ENCODE measurements at regions not wholly inside any gene's neighbourhood (a gene's known extent, or its start where the extent isn't known, plus 50 kb on each side); places are given as distances from the start of the nearest gene placed in this dataset.

- no peak overlapping the region for H3K4me3 ChIP-seq (replicated peaks in 1 of 2; ENCODE audit: low read depth in 2 of 2, low read length in 2 of 2)
- TF ChIP-seq, protein P1, sequence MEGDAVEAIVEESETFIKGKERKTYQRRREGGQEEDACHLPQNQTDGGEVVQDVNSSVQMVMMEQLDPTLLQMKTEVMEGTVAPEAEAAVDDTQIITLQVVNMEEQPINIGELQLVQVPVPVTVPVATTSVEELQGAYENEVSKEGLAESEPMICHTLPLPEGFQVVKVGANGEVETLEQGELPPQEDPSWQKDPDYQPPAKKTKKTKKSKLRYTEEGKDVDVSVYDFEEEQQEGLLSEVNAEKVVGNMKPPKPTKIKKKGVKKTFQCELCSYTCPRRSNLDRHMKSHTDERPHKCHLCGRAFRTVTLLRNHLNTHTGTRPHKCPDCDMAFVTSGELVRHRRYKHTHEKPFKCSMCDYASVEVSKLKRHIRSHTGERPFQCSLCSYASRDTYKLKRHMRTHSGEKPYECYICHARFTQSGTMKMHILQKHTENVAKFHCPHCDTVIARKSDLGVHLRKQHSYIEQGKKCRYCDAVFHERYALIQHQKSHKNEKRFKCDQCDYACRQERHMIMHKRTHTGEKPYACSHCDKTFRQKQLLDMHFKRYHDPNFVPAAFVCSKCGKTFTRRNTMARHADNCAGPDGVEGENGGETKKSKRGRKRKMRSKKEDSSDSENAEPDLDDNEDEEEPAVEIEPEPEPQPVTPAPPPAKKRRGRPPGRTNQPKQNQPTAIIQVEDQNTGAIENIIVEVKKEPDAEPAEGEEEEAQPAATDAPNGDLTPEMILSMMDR (IDR thresholded peaks at IDR 0.05; ENCODE audit: low read depth, low read length) = no peak
- DNase-seq (ENCODE audit: low read depth in 2 of 2) = no peak
These were observed 274.1 kb upstream of the SASH1 start for GRCh38 chr6:148068437-148069061.

GRCh38 chr6:148069256-148069655 lies 273.4 kb upstream of the SASH1 start:
- TF ChIP-seq, protein P1 (IDR thresholded peaks at IDR 0.05; ENCODE audit: low read depth, low read length) = no peak
- H3K4me3 ChIP-seq (replicated peaks in 1 of 2; ENCODE audit: low read depth in 2 of 2, low read length in 2 of 2) = no peak overlapping the region
- no peak for DNase-seq (ENCODE audit: low read depth in 2 of 2)

DNA sequence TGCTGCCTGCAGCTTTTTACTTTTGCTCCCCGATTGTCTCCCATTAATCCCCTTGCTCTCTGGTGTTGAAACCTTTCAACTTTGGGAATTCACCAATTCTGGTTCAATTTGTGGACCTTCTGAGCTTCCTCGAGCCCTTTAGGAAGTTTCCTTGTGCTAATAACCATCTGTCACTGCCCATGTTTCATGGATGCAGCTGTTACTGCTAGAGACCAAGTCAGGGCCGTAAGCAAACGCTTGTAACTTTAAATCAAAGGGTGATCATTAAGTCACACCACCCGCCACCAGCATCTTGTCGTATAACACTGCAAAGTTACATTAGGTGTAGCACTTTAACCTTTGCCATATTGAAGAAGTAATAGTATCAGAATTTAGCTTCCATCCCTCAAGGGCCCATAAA lies 268.3 kb upstream of the SASH1 start:
- DNase-seq (ENCODE audit: low read depth in 2 of 2) = no peak
- TF ChIP-seq, protein P1 (IDR thresholded peaks at IDR 0.05; ENCODE audit: low read depth, low read length) = no peak
- no peak overlapping the region for H3K4me3 ChIP-seq (replicated peaks in 1 of 2; ENCODE audit: low read depth in 2 of 2, low read length in 2 of 2)

GRCh38 chr6:148074738-148075137 lies 267.9 kb upstream of the SASH1 start:
- TF ChIP-seq, protein P1 (IDR thresholded peaks at IDR 0.05; ENCODE audit: low read depth, low read length) = no peak
- H3K4me3 ChIP-seq (replicated peaks in 1 of 2; ENCODE audit: low read depth in 2 of 2, low read length in 2 of 2) = no peak overlapping the region
- no peak for DNase-seq (ENCODE audit: low read depth in 2 of 2)

DNA sequence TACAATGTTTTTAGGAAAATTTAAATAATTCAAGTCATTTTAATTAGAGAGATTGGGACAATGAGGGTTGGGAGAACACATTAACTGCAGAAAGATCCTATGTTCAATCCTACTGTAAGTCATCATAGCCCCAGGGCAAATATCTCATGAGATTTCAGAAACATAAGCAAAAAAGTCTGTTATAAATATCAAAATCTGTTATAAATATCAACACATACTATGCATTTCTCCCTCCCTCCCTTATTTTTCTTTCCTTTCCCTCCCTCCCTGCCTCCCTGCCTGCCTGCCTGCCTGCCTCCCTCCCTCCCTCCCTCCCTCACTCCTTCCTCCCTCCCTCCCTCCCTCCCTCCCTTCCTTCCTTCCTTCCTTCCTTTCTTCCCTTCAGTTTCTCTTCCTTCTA lies 267.3 kb upstream of the SASH1 start:
- TF ChIP-seq, protein P1 (IDR thresholded peaks at IDR 0.05; ENCODE audit: low read depth, low read length) = no peak
- no peak overlapping the region for H3K4me3 ChIP-seq (replicated peaks in 1 of 2; ENCODE audit: low read depth in 2 of 2, low read length in 2 of 2)
- no peak for DNase-seq (ENCODE audit: low read depth in 2 of 2)

DNA sequence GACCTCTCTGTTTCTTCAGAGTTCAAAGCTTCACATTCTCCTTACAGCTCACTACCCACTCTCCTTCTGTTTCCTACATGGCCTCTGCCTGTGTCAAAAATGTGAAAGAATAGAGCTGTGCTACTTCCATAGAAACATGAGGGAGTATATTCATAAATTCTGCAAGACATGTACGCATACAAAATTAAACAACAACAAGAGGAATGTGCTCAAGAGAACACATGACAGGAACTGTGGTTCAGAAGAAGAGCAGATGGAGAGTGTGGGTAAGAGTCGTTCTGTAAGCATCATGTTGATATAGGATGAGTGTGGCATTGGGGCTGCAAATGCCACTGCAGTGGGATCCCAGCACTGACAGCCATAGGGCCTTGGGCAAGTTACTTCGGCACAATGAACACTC lies 266.6 kb upstream of the SASH1 start:
- TF ChIP-seq, protein P1 (IDR thresholded peaks at IDR 0.05; ENCODE audit: low read depth, low read length) = no peak
- no peak overlapping the region for H3K4me3 ChIP-seq (replicated peaks in 1 of 2; ENCODE audit: low read depth in 2 of 2, low read length in 2 of 2)
- no peak for DNase-seq (ENCODE audit: low read depth in 2 of 2)

DNA sequence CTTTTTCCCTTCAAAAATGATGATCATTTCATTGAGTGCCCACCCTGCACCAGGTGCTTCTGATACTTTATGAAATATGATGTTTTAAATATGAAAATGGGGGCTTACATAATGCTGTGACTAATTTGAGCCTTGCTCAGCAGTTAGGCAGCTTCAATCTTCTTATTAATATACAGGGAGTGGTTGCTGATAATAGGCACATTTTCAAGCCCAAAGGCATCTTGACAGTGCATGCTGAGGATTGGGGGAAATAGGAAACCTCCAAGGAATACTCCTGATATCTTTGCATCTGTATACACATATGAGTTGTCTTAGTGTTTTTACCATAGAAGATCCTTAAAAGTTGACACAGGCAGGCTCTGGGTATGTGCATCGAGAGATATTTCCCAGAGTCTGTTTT lies 262.3 kb upstream of the SASH1 start:
- no peak for DNase-seq (ENCODE audit: low read depth in 2 of 2)
- TF ChIP-seq, protein P1 (IDR thresholded peaks at IDR 0.05; ENCODE audit: low read depth, low read length) = no peak
- H3K4me3 ChIP-seq (replicated peaks in 1 of 2; ENCODE audit: low read depth in 2 of 2, low read length in 2 of 2) = no peak overlapping the region
